LNCaP clone FGC (cell line): ENCODE measurements at regions not wholly inside any gene's neighbourhood (a gene's known extent, or its start where the extent isn't known, plus 50 kb on each side); places are given as distances from the start of the nearest gene placed in this dataset.
"Not testable (repeated sequence)": the region's sequence is repeated elsewhere in the genome, so short reads cannot be mapped to it uniquely, and the experiment has no call there.

ENCODE experiments used
- DNase-seq: peaks from one replicate; pipeline ENCODE4 v3.0.0-alpha.2; 2011; ENCODE audit warnings: low read depth
- H3K4me3 ChIP-seq: 2 replicates; pipeline ENCODE4 v1.5.1; 2011; ENCODE audit warnings: mild to moderate bottlenecking, low read depth, low read length, control low read depth
- CTCF ChIP-seq: IDR thresholded peaks from 2 replicates; pipeline ENCODE4 v1.5.1; 2012; ENCODE audit warnings: mild to moderate bottlenecking; ENCODE audit not compliant: control insufficient read depth, insufficient read depth; ENCODE audit errors: extremely low read depth

GRCh38 chr3:147311716-147312115 is 94.6 kb downstream of the ZIC4 start:
- H3K4me3 ChIP-seq, result no peak overlapping the region
- DNase-seq, result no peak
- no peak for TF ChIP-seq CTCF

- no peak for DNase-seq
- no peak overlapping the region for H3K4me3 ChIP-seq
- TF ChIP-seq CTCF, result no peak
Measured at GRCh38 chr3:147305533-147306250, 100.7 kb downstream of the ZIC4 start.

- DNase-seq, result no peak
- no peak for TF ChIP-seq CTCF
- H3K4me3 ChIP-seq, result no peak overlapping the region
Measured at GRCh38 chr3:147304756-147305155, 101.6 kb downstream of the ZIC4 start.

- no peak for TF ChIP-seq CTCF
- DNase-seq, result no peak
- H3K4me3 ChIP-seq, result no peak overlapping the region
Measured at GRCh38 chr3:147301781-147302180, 104.6 kb downstream of the ZIC4 start.

- no peak for TF ChIP-seq CTCF
- DNase-seq, result no peak
Measured at GRCh38 chr3:147299656-147300055, 106.7 kb downstream of the ZIC4 start.

GRCh38 chr3:147298511-147298982 is 107.8 kb downstream of the ZIC4 start:
- TF ChIP-seq CTCF, result no peak
- no peak overlapping the region for H3K4me3 ChIP-seq
- DNase-seq, result no peak

More at GRCh38 chr3:147299656-147300055, 106.7 kb downstream of the ZIC4 start:
- no peak overlapping the region for H3K4me3 ChIP-seq

GRCh38 chr3:147297761-147298350 is 108.5 kb downstream of the ZIC4 start:
- no peak overlapping the region for H3K4me3 ChIP-seq
- DNase-seq, result no peak
- no peak for TF ChIP-seq CTCF

GRCh38 chr3:147287370-147287769 is 119.0 kb downstream of the ZIC4 start:
- H3K4me3 ChIP-seq, DNase-seq: not testable (repeated sequence)
